ENCODE measurements at regions not wholly inside any gene's neighbourhood (a gene's known extent, or its start where the extent isn't known, plus 50 kb on each side); places are given as distances from the start of the nearest gene placed in this dataset.

DNA sequence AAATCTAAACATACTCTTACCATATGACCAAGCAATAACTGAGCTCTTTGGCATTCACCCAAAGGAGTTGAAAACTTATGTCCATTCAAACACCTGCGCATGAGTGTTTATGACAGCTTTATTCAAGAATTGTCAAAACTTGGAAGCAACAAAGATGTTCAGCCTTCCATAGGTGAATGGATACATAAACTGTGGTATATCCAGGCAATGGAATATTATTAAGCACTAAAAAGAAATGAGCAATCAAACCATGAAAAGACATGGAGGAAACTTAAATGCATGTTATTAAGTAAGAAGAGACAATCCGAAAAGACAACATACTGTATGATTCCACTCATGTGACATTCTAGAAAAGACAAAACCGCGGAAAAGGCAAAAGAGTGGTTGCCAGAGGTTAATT is 312.0 kb upstream of the TMC3 start:
- intact Hi-C loops (cut with DNase I) = no loop called here

GRCh38 chr15:81685237-81685636 is 311.2 kb upstream of the TMC3 start:
- Histone ChIP-seq H3K4me3 (no peak overlapping the region), H3K4me1 (no peaks in the 10 kb centered on the region), H3K9me3 (no peaks in the 10 kb centered on the region), H3K27ac (no peak overlapping the region), H3K36me3 (no peaks in the 10 kb centered on the region), H3K27me3 (no peaks in the 10 kb centered on the region)
- intact Hi-C loops (cut with DNase I) = no loop called here
- DNase-seq = no peak
- TF ChIP-seq CTCF (IDR thresholded peaks at IDR 0.05) = no peak
- no peak for TF ChIP-seq POLR2A (IDR thresholded peaks at IDR 0.05)

More for the DNA sequence above, 312.0 kb upstream of the TMC3 start:
- H3K4me3 ChIP-seq = no peak overlapping the region
- H3K9me3 ChIP-seq = no peaks in the 10 kb centered on the region
- DNase-seq = no peak
- H3K27me3 ChIP-seq = no peaks in the 10 kb centered on the region
- 74 to 77% methylated on average over 4 of the region's 4 CpGs for WGBS, 2 donors
- H3K4me1 ChIP-seq = no peaks in the 10 kb centered on the region
- no peak for TF ChIP-seq CTCF (IDR thresholded peaks at IDR 0.05)
- no peak for TF ChIP-seq POLR2A (IDR thresholded peaks at IDR 0.05)
- H3K27ac ChIP-seq = no peak overlapping the region
- H3K36me3 ChIP-seq = no peaks in the 10 kb centered on the region

- Histone ChIP-seq H3K36me3 (no peaks in the 10 kb centered on the region), H3K4me1 (no peaks in the 10 kb centered on the region), H3K27me3 (no peaks in the 10 kb centered on the region), H3K9me3 (no peaks in the 10 kb centered on the region), H3K27ac (no peak overlapping the region), H3K4me3 (no peak overlapping the region)
- intact Hi-C loops (cut with DNase I) = no loop called here
- TF ChIP-seq CTCF (IDR thresholded peaks at IDR 0.05) = no peak
- no peak for TF ChIP-seq POLR2A (IDR thresholded peaks at IDR 0.05)
- DNase-seq = no peak
Observed at GRCh38 chr15:81680829-81681228, 306.8 kb upstream of the TMC3 start.

- Histone ChIP-seq H3K4me1 (no peaks in the 10 kb centered on the region), H3K9me3 (no peaks in the 10 kb centered on the region), H3K36me3 (no peaks in the 10 kb centered on the region), H3K27me3 (no peaks in the 10 kb centered on the region), H3K4me3 (no peak overlapping the region), H3K27ac (no peak overlapping the region)
- no peak for DNase-seq
- no peak for TF ChIP-seq POLR2A (IDR thresholded peaks at IDR 0.05)
- TF ChIP-seq CTCF (IDR thresholded peaks at IDR 0.05) = no peak
- 0% methylated on average over 1 of the region's 1 CpG for WGBS, 2 donors
- intact Hi-C loops (cut with DNase I) = no loop called here
Observed at GRCh38 chr15:81666839-81667238, 292.8 kb upstream of the TMC3 start.

DNA sequence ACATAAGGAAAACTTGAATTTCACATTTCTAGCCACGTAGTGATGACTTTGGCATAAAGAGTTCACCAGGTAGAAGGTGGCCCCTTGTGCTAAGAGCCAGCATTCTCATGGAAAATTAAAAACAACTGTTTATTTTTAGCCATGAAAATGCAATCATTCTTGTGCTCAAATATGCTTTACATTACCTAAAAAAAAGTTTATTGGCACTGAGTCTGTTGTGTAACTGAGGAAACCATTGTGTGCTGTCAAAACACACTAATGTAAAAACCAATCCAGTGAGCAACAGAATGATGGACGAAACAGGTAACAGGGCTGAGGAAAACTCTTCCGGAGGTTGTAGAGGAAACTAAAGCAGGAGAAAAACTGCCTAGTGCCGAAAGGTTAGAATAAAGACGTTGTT is 287.0 kb upstream of the TMC3 start:
- no peaks in the 10 kb centered on the region for H3K4me1 ChIP-seq
- no peaks in the 10 kb centered on the region for H3K36me3 ChIP-seq
- H3K27ac ChIP-seq = no peak overlapping the region
- no peak for DNase-seq
- WGBS, 2 donors = 64 to 70% methylated on average over 5 of the region's 5 CpGs
- intact Hi-C loops (cut with DNase I) = no loop called here
- no peaks in the 10 kb centered on the region for H3K9me3 ChIP-seq
- H3K27me3 ChIP-seq = no peaks in the 10 kb centered on the region
- no peak for TF ChIP-seq POLR2A (IDR thresholded peaks at IDR 0.05)
- H3K4me3 ChIP-seq = no peak overlapping the region

DNA sequence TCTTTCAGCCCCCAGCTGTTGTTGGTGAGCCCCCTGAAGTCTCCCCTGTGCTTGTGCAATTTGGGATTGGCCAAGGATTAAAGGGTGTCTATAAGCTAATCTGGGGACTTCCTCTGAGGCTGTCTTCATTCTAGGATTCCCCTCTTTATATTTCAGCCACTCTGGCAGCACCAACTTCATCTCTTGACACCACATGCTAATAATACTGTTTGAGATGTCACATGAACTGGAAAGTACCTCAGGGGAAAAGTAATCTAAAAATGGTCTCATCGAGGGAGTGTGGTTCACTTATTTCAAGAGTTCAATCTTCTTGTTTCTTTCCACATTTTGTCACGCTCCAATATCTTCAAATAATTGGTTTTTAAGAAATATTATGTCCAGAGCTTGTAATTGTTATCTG is 279.2 kb upstream of the TMC3 start:
- no peaks in the 10 kb centered on the region for H3K27me3 ChIP-seq
- H3K36me3 ChIP-seq = no peaks in the 10 kb centered on the region
- TF ChIP-seq CTCF (IDR thresholded peaks at IDR 0.05) (no peak), POLR2A (IDR thresholded peaks at IDR 0.05) (no peak)
- WGBS, 2 donors = 64 to 72% methylated on average over 2 of the region's 2 CpGs
- no peak overlapping the region for H3K27ac ChIP-seq
- H3K9me3 ChIP-seq = no peaks in the 10 kb centered on the region
- H3K4me3 ChIP-seq = no peak overlapping the region
- DNase-seq = no peak
- H3K4me1 ChIP-seq = no peaks in the 10 kb centered on the region
- intact Hi-C loops (cut with DNase I) = no loop called here

All from esophagus squamous epithelium (tissue), 5 donors.